ENCODE measurements at regions not wholly inside any gene's neighbourhood (a gene's known extent, or its start where the extent isn't known, plus 50 kb on each side); places are given as distances from the start of the nearest gene placed in this dataset.

DNA sequence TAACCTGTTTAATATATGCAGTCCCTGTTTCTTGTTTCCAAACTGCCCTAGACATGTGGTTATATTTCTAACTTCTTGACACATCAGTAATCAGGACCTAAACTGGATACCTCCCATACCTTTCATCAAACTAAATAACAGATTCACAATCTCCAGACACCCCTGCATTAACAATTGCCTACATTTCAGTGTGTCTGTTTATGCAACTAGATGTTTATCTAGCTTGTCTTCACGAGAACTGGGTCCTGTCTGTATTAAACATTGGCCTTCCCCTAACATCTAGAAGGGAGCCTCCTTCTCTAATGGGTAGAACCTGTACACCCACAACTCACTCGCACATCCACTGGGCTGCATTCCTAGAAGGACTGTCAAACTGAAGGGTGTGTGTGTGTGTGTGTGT is 683.7 kb upstream of the FZD8 start:
- no peak overlapping the region for H3K27ac ChIP-seq (ENCODE audit: control insufficient read depth, insufficient read depth)
- H3K27me3 ChIP-seq (replicated peaks in 1 of 2; ENCODE audit: control insufficient read depth in 2 of 2, insufficient read depth in 2 of 2, low read length in 1 of 2) = no peaks in the 10 kb centered on the region
- H2AFZ ChIP-seq (ENCODE audit: control insufficient read depth, low read depth, low read length) = no peak overlapping the region
- H3K4me2 ChIP-seq (ENCODE audit: control insufficient read depth, insufficient read depth) = no peak overlapping the region
- WGBS (ENCODE audit: insufficient coverage, insufficient replicate concordance, low lambda C conversion rate, missing lambda C conversion rate) = 0% methylated on average over 2 of the region's 2 CpGs
- ChIA-PET RAD21 (ENCODE audit: unreplicated experiment) (no interaction called here), SMC1A (ENCODE audit: uncharacterized antibody, unreplicated experiment) (no interaction called here), CTCF (no interaction called here), POLR2A (no interaction called here)
- H4K20me1 ChIP-seq (ENCODE audit: control insufficient read depth, insufficient read depth) = no peaks in the 10 kb centered on the region
- intact Hi-C loops (cut with micrococcal nuclease; ENCODE audit: unreplicated experiment) = no loop called here
- FAIRE-seq (no peak), ATAC-seq (no peak), DNase-seq (ENCODE audit: low read depth, low spot score) (no peak)
- no peaks in the 10 kb centered on the region for H3K9me3 ChIP-seq (replicated peaks; ENCODE audit: control insufficient read depth, insufficient read depth, low read length)
- H3K36me3 ChIP-seq (ENCODE audit: control insufficient read depth in 2 of 2, insufficient read depth in 2 of 2, low read length in 1 of 2) = no peaks in the 10 kb centered on the region
- no peaks in the 10 kb centered on the region for H3K79me2 ChIP-seq (ENCODE audit: control insufficient read depth, insufficient read depth, low read length)
- in situ Hi-C loops (cut with MboI) = no loop called here
- BruUV-seq (replicated peaks) = no TSS peak
- H3K9ac ChIP-seq (ENCODE audit: control insufficient read depth, insufficient read depth, low read length) = no peak overlapping the region
- no peaks in the 10 kb centered on the region for H3K4me1 ChIP-seq (ENCODE audit: control insufficient read depth, insufficient read depth, low read length)
- TF ChIP-seq SRF (IDR thresholded peaks at IDR 0.05; ENCODE audit: low read depth in 2 of 2, low read length in 2 of 2) (no peak), CHD4 (IDR thresholded peaks at IDR 0.05) (no peak), DPF2 (IDR thresholded peaks at IDR 0.05) (no peak)
- TF ChIP-seq, protein P1, sequence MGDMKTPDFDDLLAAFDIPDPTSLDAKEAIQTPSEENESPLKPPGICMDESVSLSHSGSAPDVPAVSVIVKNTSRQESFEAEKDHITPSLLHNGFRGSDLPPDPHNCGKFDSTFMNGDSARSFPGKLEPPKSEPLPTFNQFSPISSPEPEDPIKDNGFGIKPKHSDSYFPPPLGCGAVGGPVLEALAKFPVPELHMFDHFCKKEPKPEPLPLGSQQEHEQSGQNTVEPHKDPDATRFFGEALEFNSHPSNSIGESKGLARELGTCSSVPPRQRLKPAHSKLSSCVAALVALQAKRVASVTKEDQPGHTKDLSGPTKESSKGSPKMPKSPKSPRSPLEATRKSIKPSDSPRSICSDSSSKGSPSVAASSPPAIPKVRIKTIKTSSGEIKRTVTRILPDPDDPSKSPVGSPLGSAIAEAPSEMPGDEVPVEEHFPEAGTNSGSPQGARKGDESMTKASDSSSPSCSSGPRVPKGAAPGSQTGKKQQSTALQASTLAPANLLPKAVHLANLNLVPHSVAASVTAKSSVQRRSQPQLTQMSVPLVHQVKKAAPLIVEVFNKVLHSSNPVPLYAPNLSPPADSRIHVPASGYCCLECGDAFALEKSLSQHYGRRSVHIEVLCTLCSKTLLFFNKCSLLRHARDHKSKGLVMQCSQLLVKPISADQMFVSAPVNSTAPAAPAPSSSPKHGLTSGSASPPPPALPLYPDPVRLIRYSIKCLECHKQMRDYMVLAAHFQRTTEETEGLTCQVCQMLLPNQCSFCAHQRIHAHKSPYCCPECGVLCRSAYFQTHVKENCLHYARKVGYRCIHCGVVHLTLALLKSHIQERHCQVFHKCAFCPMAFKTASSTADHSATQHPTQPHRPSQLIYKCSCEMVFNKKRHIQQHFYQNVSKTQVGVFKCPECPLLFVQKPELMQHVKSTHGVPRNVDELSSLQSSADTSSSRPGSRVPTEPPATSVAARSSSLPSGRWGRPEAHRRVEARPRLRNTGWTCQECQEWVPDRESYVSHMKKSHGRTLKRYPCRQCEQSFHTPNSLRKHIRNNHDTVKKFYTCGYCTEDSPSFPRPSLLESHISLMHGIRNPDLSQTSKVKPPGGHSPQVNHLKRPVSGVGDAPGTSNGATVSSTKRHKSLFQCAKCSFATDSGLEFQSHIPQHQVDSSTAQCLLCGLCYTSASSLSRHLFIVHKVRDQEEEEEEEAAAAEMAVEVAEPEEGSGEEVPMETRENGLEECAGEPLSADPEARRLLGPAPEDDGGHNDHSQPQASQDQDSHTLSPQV (IDR thresholded peaks at IDR 0.05) = no peak
- no peak overlapping the region for H3K4me3 ChIP-seq

DNA sequence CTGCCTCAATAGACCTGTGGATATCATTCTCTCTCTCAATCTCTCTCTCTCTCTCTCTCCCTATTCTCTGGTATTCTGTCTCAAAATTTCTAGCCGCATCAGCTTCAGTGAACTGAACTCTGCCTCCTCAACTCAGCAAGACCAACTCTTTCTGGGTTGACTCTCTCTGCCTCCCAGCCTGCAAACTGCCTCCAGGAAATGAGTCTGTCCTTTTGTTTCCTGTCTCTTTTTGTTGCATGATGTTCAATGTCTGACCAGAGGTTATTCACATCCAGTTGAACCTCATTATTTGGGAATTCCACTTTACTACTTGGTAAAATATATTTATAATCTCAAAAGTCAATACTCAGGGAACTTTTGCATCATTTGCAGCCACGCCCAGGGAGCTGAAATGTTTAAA is 682.7 kb upstream of the FZD8 start:
- TF ChIP-seq, protein P2, sequence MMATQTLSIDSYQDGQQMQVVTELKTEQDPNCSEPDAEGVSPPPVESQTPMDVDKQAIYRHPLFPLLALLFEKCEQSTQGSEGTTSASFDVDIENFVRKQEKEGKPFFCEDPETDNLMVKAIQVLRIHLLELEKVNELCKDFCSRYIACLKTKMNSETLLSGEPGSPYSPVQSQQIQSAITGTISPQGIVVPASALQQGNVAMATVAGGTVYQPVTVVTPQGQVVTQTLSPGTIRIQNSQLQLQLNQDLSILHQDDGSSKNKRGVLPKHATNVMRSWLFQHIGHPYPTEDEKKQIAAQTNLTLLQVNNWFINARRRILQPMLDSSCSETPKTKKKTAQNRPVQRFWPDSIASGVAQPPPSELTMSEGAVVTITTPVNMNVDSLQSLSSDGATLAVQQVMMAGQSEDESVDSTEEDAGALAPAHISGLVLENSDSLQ (IDR thresholded peaks at IDR 0.05) = no peak
- TF ChIP-seq, protein P3, sequence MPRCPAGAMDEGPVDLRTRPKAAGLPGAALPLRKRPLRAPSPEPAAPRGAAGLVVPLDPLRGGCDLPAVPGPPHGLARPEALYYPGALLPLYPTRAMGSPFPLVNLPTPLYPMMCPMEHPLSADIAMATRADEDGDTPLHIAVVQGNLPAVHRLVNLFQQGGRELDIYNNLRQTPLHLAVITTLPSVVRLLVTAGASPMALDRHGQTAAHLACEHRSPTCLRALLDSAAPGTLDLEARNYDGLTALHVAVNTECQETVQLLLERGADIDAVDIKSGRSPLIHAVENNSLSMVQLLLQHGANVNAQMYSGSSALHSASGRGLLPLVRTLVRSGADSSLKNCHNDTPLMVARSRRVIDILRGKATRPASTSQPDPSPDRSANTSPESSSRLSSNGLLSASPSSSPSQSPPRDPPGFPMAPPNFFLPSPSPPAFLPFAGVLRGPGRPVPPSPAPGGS (IDR thresholded peaks at IDR 0.05; ENCODE audit: borderline replicate concordance, insufficient read depth, low read depth, low read length, poor library complexity, severe bottlenecking) = no peak
- Histone ChIP-seq H3K4me2 (ENCODE audit: control insufficient read depth, insufficient read depth) (no peak overlapping the region), H2AFZ (ENCODE audit: control insufficient read depth, low read depth, low read length) (no peak overlapping the region), H4K20me1 (ENCODE audit: control insufficient read depth, insufficient read depth) (no peaks in the 10 kb centered on the region), H3K9me3 (replicated peaks; ENCODE audit: control insufficient read depth, insufficient read depth, low read length) (no peaks in the 10 kb centered on the region), H3K27ac (ENCODE audit: control insufficient read depth, insufficient read depth) (no peak overlapping the region), H3K9ac (ENCODE audit: control insufficient read depth, insufficient read depth, low read length) (no peak overlapping the region), H3K36me3 (ENCODE audit: control insufficient read depth in 2 of 2, insufficient read depth in 2 of 2, low read length in 1 of 2) (no peaks in the 10 kb centered on the region), H3K4me3 (no peak overlapping the region), H3K27me3 (replicated peaks in 1 of 2; ENCODE audit: control insufficient read depth in 2 of 2, insufficient read depth in 2 of 2, low read length in 1 of 2) (no peaks in the 10 kb centered on the region), H3K4me1 (ENCODE audit: control insufficient read depth, insufficient read depth, low read length) (no peaks in the 10 kb centered on the region), H3K79me2 (ENCODE audit: control insufficient read depth, insufficient read depth, low read length) (no peaks in the 10 kb centered on the region)
- ChIA-PET POLR2A (no interaction called here), CTCF (interaction anchor here (0.6 kb wide), 1 partner anchor 456 kb away, joined by 3 read pairs; no protein-coding TSS in a partner anchor), SMC1A (ENCODE audit: uncharacterized antibody, unreplicated experiment) (no interaction called here), RAD21 (ENCODE audit: unreplicated experiment) (no interaction called here)
- no peak for FAIRE-seq
- 25% methylated on average over 2 of the region's 2 CpGs for WGBS (ENCODE audit: insufficient coverage, insufficient replicate concordance, low lambda C conversion rate, missing lambda C conversion rate)
- intact Hi-C loops (cut with micrococcal nuclease; ENCODE audit: unreplicated experiment) (no loop called here), in situ Hi-C loops (cut with MboI) (no loop called here)
- no peak for DNase-seq (ENCODE audit: low read depth, low spot score)
- BruUV-seq (replicated peaks) = no TSS peak
- no peak for ATAC-seq
